IMR-90 (cell line): ENCODE measurements at regions not wholly inside any gene's neighbourhood (a gene's known extent, or its start where the extent isn't known, plus 50 kb on each side); places are given as distances from the start of the nearest gene placed in this dataset.

ENCODE experiments used
- ATAC-seq: fragments of 200-7000 bp; cut with Tn5 transposase; 2 replicates; pipeline ENCODE4 v1.9.1; 2020; ENCODE audit warnings: low read depth, mild to moderate bottlenecking, moderate library complexity
- BruUV-seq: library from RNA; stranded (reverse); fragments of 400-500 nt; replicated peaks from 2 replicates; lab custom pipeline; 2021; lab: Mats Ljungman, UMichigan
- CTCF ChIA-PET: fragments of 300-600 bp; formaldehyde crosslinking; extraction: SDS; loops from one replicate; lab custom pipeline; 2021; ENCODE audit warnings: antibody characterized with exemption; lab: Yijun Ruan, JAX
- POLR2A ChIA-PET: fragments of 300-600 bp; sonication (Branson Sonifier 250); formaldehyde crosslinking; loops from one replicate; lab custom pipeline; 2022; ENCODE audit warnings: antibody characterized with exemption; ENCODE audit not compliant: unreplicated experiment; lab: Charles Lee
- DNase-seq: peaks from one replicate; pipeline ENCODE4 v3.0.0; 2013
- H2AFZ ChIP-seq: replicated peaks from 2 replicates; pipeline ENCODE3; 2013; ENCODE audit warnings: low read length, mild to moderate bottlenecking; ENCODE audit not compliant: poor library complexity
- H2AK5ac ChIP-seq: 2 replicates; pipeline ENCODE4 v1.6.1; 2013; ENCODE audit warnings: low read depth, low read length, inconsistent platforms
- H2AK9ac ChIP-seq: replicated peaks from 2 replicates; pipeline ENCODE3; 2013; ENCODE audit warnings: mild to moderate bottlenecking, low read depth, low read length, moderate library complexity; ENCODE audit not compliant: poor library complexity
- H2BK120ac ChIP-seq: 2 replicates; pipeline ENCODE4 v1.6.1; 2013; ENCODE audit warnings: low read depth, low read length, inconsistent platforms
- H2BK15ac ChIP-seq: 3 replicates; pipeline ENCODE4 v1.6.1; 2013; ENCODE audit warnings: low read depth, low read length, inconsistent platforms
- H2BK20ac ChIP-seq: 2 replicates; pipeline ENCODE4 v1.6.1; 2013; ENCODE audit warnings: low read depth, mild to moderate bottlenecking, inconsistent platforms, low read length, moderate library complexity
- H2BK5ac ChIP-seq: 2 replicates; pipeline ENCODE4 v1.6.1; 2013; ENCODE audit warnings: mild to moderate bottlenecking, low read depth, low read length, inconsistent platforms; ENCODE audit not compliant: poor library complexity, severe bottlenecking
- H3K14ac ChIP-seq: replicated peaks from 2 replicates; pipeline ENCODE4 v1.6.1; 2013; ENCODE audit warnings: low read depth, low read length, inconsistent platforms
- H3K18ac ChIP-seq: 2 replicates; pipeline ENCODE4 v1.6.1; 2013; ENCODE audit warnings: low read depth, low read length, control low read depth
- H3K23ac ChIP-seq: 2 replicates; pipeline ENCODE4 v1.6.1; 2013; ENCODE audit warnings: low read depth, low read length, inconsistent platforms
- H3K27ac ChIP-seq: 2 replicates; pipeline ENCODE4 v1.5.1; 2013; ENCODE audit warnings: mild to moderate bottlenecking, control low read depth, low read length; ENCODE audit not compliant: insufficient read depth
- H3K27me3 ChIP-seq: 2 replicates; pipeline ENCODE4 v1.6.1; 2013; ENCODE audit warnings: low read length; ENCODE audit not compliant: control insufficient read depth, insufficient read depth
- H3K36me3 ChIP-seq: 2 replicates; pipeline ENCODE4 v1.6.1; 2013; ENCODE audit warnings: low read length, mixed read lengths; ENCODE audit not compliant: control insufficient read depth, insufficient read depth
- H3K4ac ChIP-seq: 2 replicates; pipeline ENCODE4 v1.6.1; 2013; ENCODE audit warnings: low read depth, low read length, inconsistent platforms
- H3K4me1 ChIP-seq: 2 replicates; pipeline ENCODE4 v1.6.1; 2013; ENCODE audit warnings: low read length, mixed read lengths; ENCODE audit not compliant: control insufficient read depth, insufficient read depth
- H3K4me2 ChIP-seq: 2 replicates; pipeline ENCODE4 v1.6.1; 2013; ENCODE audit warnings: low read depth, mild to moderate bottlenecking, control low read depth, low read length, moderate library complexity
- H3K4me3 ChIP-seq: 2 replicates; pipeline ENCODE4 v1.5.1; 2013; ENCODE audit warnings: low read depth, mild to moderate bottlenecking, control low read depth, low read length, moderate library complexity; ENCODE audit not compliant: insufficient read depth
- H3K56ac ChIP-seq: 2 replicates; pipeline ENCODE4 v1.6.1; 2013; ENCODE audit warnings: low read length, inconsistent platforms; ENCODE audit not compliant: insufficient read depth; ENCODE audit errors: extremely low read depth
- H3K79me1 ChIP-seq, 2 experiments: 2 replicates each; pipeline ENCODE4 v1.6.1; 2013; ENCODE audit warnings: low read length in 2 of 2, inconsistent platforms in 1 of 2, low read depth in 1 of 2
- H3K9ac ChIP-seq: 2 replicates; pipeline ENCODE4 v1.6.1; 2013; ENCODE audit warnings: low read depth, low read length, control low read depth
- H3K9me1 ChIP-seq: 2 replicates; pipeline ENCODE4 v1.6.1; 2013; ENCODE audit warnings: low read length, inconsistent platforms; ENCODE audit not compliant: insufficient read depth
- H3K9me3 ChIP-seq: 2 replicates; pipeline ENCODE4 v1.6.1; 2013; ENCODE audit warnings: low read length; ENCODE audit not compliant: control insufficient read depth, insufficient read depth
- H4K20me1 ChIP-seq: 2 replicates; pipeline ENCODE4 v1.6.1; 2013; ENCODE audit warnings: low read length, inconsistent platforms; ENCODE audit not compliant: insufficient read depth
- H4K5ac ChIP-seq: 2 replicates; pipeline ENCODE4 v1.6.1; 2013; ENCODE audit warnings: mild to moderate bottlenecking, low read depth, low read length, control low read depth
- H4K8ac ChIP-seq, 2 experiments: 2 replicates each; pipeline ENCODE4 v1.6.1; 2013; ENCODE audit warnings: low read depth in 2 of 2, low read length in 2 of 2, control low read depth in 1 of 2, inconsistent platforms in 1 of 2
- H4K91ac ChIP-seq: 2 replicates; pipeline ENCODE4 v1.6.1; 2013; ENCODE audit warnings: low read depth, low read length, inconsistent platforms; ENCODE audit not compliant: insufficient read depth
- BHLHE40 ChIP-seq: fragments of 150-350 bp; IDR thresholded peaks from 2 replicates; pipeline ENCODE4 v1.6.1; 2016; ENCODE audit warnings: mild to moderate bottlenecking, low read depth, low read length
- CEBPB ChIP-seq: IDR thresholded peaks from 2 replicates; pipeline ENCODE4 v1.6.1; 2012; ENCODE audit warnings: low read depth, low read length, improper control_type of control experiment
- CHD1 ChIP-seq: IDR thresholded peaks from 2 replicates; pipeline ENCODE4 v1.6.1; 2012; ENCODE audit warnings: low read depth, low read length, improper control_type of control experiment
- FOS ChIP-seq: fragments of 150-350 bp; IDR thresholded peaks from 2 replicates; pipeline ENCODE4 v1.6.1; 2016; ENCODE audit warnings: low read depth, low read length
- MAFK ChIP-seq: IDR thresholded peaks from 2 replicates; pipeline ENCODE4 v1.6.1; 2012; ENCODE audit warnings: low read depth, low read length, improper control_type of control experiment
- MAZ ChIP-seq: IDR thresholded peaks from 2 replicates; pipeline ENCODE4 v1.6.1; 2012; ENCODE audit warnings: low read depth, mild to moderate bottlenecking, low read length, improper control_type of control experiment, moderate library complexity, borderline replicate concordance
- POLR2A ChIP-seq: IDR thresholded peaks from 2 replicates; pipeline ENCODE4 v1.6.1; 2012; ENCODE audit warnings: mild to moderate bottlenecking, low read depth, low read length
- RAD21 ChIP-seq: IDR thresholded peaks from 2 replicates; pipeline ENCODE4 v1.6.1; 2012; ENCODE audit warnings: low read length, improper control_type of control experiment
- RCOR1 ChIP-seq: IDR thresholded peaks from 2 replicates; pipeline ENCODE4 v1.6.1; 2012; ENCODE audit warnings: mild to moderate bottlenecking, low read length, improper control_type of control experiment; ENCODE audit not compliant: insufficient replicate concordance
- RFX5 ChIP-seq: IDR thresholded peaks from 2 replicates; pipeline ENCODE4 v1.8.0; 2012; ENCODE audit warnings: low read depth, mild to moderate bottlenecking, low read length, moderate library complexity
- SMC3 ChIP-seq: fragments of 150-350 bp; IDR thresholded peaks from 2 replicates; pipeline ENCODE4 v1.6.1; 2016; ENCODE audit warnings: low read depth, mild to moderate bottlenecking, antibody characterized with exemption, low read length, moderate library complexity
- WGBS, 2 experiments: methylation state at CpG; one replicate each; pipeline versions ENCODE4 v1.1.5 to v1.1.7; 2013; ENCODE audit warnings: missing lambda C conversion rate in 2 of 2; ENCODE audit not compliant: insufficient read length in 1 of 2; ENCODE audit errors: extremely low coverage in 2 of 2; 5-methylcytosine and 5-hydroxymethylcytosine counted together
- dilution Hi-C: fragments of 300-500 bp; cut with HindIII; formaldehyde crosslinking; loops from one replicate; pipeline ENCODE4 v1.14.3; 2018; ENCODE audit warnings: low sequenced_read_pairs; ENCODE audit not compliant: unreplicated experiment
- in situ Hi-C: fragments of 300-500 bp; cut with MboI; formaldehyde crosslinking; loops from 3 replicates; pipeline ENCODE4 v1.14.3; 2019; ENCODE audit warnings: low sequenced_read_pairs, inconsistent platforms, mixed read lengths
- intact Hi-C: fragments of 100-400 bp; cut with micrococcal nuclease; formaldehyde crosslinking; loops from 2 replicates; pipeline ENCODE4 v1.10.0; 2022
- TF ChIP-seq, protein P1 (sequence below): fragments of 150-350 bp; IDR thresholded peaks from 2 replicates; pipeline ENCODE4 v1.6.1; 2016; ENCODE audit warnings: low read depth, mild to moderate bottlenecking, low read length, moderate library complexity, borderline replicate concordance
- TF ChIP-seq, protein P2 (sequence below): conservative IDR thresholded peaks from 2 replicates; pipeline ENCODE4 v1.5.1; 2012; ENCODE audit warnings: mild to moderate bottlenecking, low read depth, low read length, improper control_type of control experiment

DNA sequence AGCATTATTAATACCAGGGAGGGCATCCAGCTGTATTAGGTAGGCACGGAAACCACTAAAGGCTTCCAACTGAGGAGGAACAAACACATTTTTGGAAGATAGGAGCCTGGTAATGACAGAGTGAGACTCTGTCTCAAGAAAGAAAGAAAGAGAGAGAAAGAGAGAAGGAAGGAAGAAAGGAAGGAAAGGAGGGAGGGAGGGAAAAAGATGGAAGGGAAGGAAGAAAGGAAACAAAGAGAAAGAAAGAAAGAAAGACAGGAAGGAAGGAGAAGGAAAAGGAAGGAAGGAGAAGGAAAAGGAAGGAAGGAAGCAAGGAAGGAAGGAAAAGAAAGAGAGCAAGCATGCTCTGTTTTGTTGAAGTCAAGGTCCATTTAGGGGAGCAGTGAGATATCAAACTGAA lies 103.8 kb upstream of the RFX8 start:
- in situ Hi-C loops = no loop called here
- H2BK20ac ChIP-seq = no peak overlapping the region
- H2AK9ac ChIP-seq = no peak overlapping the region
- peaks cover 7% of the 10 kb centered on the region for H3K27me3 ChIP-seq
- CTCF ChIA-PET = no interaction called here
- no peak overlapping the region for H3K23ac ChIP-seq
- H3K9ac ChIP-seq = no peak overlapping the region
- no peak overlapping the region for H2BK5ac ChIP-seq
- no TSS peak for BruUV-seq
- H4K20me1 ChIP-seq = no peaks in the 10 kb centered on the region
- peaks cover 2% of the 10 kb centered on the region; the same call in 1 of the 2 replicates for H3K9me3 ChIP-seq
- H2BK120ac ChIP-seq = no peak overlapping the region
- TF ChIP-seq RFX5 (no peak), RAD21 (no peak), POLR2A (no peak), RCOR1 (no peak), MAZ (no peak), CHD1 (no peak), FOS (no peak), SMC3 (no peak), CEBPB (no peak), MAFK (no peak), BHLHE40 (no peak)
- TF ChIP-seq, protein P1, sequence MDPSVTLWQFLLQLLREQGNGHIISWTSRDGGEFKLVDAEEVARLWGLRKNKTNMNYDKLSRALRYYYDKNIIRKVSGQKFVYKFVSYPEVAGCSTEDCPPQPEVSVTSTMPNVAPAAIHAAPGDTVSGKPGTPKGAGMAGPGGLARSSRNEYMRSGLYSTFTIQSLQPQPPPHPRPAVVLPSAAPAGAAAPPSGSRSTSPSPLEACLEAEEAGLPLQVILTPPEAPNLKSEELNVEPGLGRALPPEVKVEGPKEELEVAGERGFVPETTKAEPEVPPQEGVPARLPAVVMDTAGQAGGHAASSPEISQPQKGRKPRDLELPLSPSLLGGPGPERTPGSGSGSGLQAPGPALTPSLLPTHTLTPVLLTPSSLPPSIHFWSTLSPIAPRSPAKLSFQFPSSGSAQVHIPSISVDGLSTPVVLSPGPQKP = no peak
- TF ChIP-seq, protein P2, sequence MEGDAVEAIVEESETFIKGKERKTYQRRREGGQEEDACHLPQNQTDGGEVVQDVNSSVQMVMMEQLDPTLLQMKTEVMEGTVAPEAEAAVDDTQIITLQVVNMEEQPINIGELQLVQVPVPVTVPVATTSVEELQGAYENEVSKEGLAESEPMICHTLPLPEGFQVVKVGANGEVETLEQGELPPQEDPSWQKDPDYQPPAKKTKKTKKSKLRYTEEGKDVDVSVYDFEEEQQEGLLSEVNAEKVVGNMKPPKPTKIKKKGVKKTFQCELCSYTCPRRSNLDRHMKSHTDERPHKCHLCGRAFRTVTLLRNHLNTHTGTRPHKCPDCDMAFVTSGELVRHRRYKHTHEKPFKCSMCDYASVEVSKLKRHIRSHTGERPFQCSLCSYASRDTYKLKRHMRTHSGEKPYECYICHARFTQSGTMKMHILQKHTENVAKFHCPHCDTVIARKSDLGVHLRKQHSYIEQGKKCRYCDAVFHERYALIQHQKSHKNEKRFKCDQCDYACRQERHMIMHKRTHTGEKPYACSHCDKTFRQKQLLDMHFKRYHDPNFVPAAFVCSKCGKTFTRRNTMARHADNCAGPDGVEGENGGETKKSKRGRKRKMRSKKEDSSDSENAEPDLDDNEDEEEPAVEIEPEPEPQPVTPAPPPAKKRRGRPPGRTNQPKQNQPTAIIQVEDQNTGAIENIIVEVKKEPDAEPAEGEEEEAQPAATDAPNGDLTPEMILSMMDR = no peak
- no peak overlapping the region for H3K4me3 ChIP-seq
- no peak overlapping the region for H2AFZ ChIP-seq
- DNase-seq = no peak
- H3K9me1 ChIP-seq = no peaks in the 10 kb centered on the region
- H4K91ac ChIP-seq = no peak overlapping the region
- H3K36me3 ChIP-seq = no peaks in the 10 kb centered on the region
- no peak overlapping the region for H4K8ac ChIP-seq
- no peak overlapping the region for H4K5ac ChIP-seq
- H3K79me1 ChIP-seq = no peaks in the 10 kb centered on the region
- no peak overlapping the region for H3K14ac ChIP-seq
- no peaks in the 10 kb centered on the region for H3K4me1 ChIP-seq
- no peak overlapping the region for H3K18ac ChIP-seq
- H3K4ac ChIP-seq = no peak overlapping the region
- 80% methylated on average over 1 of the region's 1 CpG; no CpG with 5 or more reads in 1 of the 2 experiments for WGBS, 2 experiments
- no peak overlapping the region for H2BK15ac ChIP-seq
- POLR2A ChIA-PET = no interaction called here
- no peak overlapping the region for H3K27ac ChIP-seq
- no peak overlapping the region for H3K4me2 ChIP-seq
- ATAC-seq = no peak
- dilution Hi-C loops = no loop called here
- H3K56ac ChIP-seq = no peak overlapping the region
- intact Hi-C loops = no loop called here
- no peak overlapping the region for H2AK5ac ChIP-seq
